Endothelial cell of umbilical vein (primary cell): ENCODE measurements at regions not wholly inside any gene's neighbourhood (a gene's known extent, or its start where the extent isn't known, plus 50 kb on each side); places are given as distances from the start of the nearest gene placed in this dataset.

ENCODE experiments used
- BruUV-seq: library from RNA; stranded (reverse); fragments of 400-500 nt; replicated peaks from 2 replicates; lab custom pipeline; 2021; lab: Mats Ljungman, UMichigan
- CTCF ChIA-PET: fragments of 300-600, 350-600 bp; sonication (Branson Sonifier 250); formaldehyde crosslinking; loops from one replicate; lab custom pipeline; 2021; ENCODE audit warnings: antibody characterized with exemption, inconsistent platforms; lab: Charles Lee
- POLR2A ChIA-PET: fragments of 300-600, 350-600 bp; sonication (Branson Sonifier 250); formaldehyde crosslinking; loops from one replicate; lab custom pipeline; 2021; ENCODE audit warnings: antibody characterized with exemption, inconsistent platforms; lab: Charles Lee
- DNase-seq: peaks from one replicate; pipeline ENCODE4 v3.0.0-alpha.2; 2011; ENCODE audit warnings: low read depth, low spot score
- FAIRE-seq: peaks from 2 replicates; lab custom pipeline; 2011; peaks lifted over from hg19 to GRCh38; lab: Jason Lieb, UNC
- H2AFZ ChIP-seq: 2 replicates; pipeline ENCODE4 v1.6.0; 2012; ENCODE audit warnings: low read depth, low read length, control low read depth, inconsistent platforms
- H3K27ac ChIP-seq: 2 replicates; pipeline ENCODE4 v1.5.1; 2011; ENCODE audit warnings: low read depth, mild to moderate bottlenecking, control low read depth, low read length, moderate library complexity; ENCODE audit not compliant: insufficient read depth
- H3K27me3 ChIP-seq, 2 experiments: 2 replicates each; pipeline versions ENCODE4 v1.6.0 to v1.6.1; 2011; ENCODE audit warnings: low read length in 2 of 2, mixed read lengths in 1 of 2; ENCODE audit not compliant: control insufficient read depth in 2 of 2, insufficient read depth in 2 of 2
- H3K36me3 ChIP-seq, 2 experiments: 2 replicates in 1 of 2; 3 replicates in 1 of 2; pipeline ENCODE4 v1.5.1; 2011; ENCODE audit warnings: low read length in 2 of 2, mild to moderate bottlenecking in 1 of 2, moderate library complexity in 1 of 2; ENCODE audit not compliant: control insufficient read depth in 2 of 2, insufficient read depth in 2 of 2; ENCODE audit errors: extremely low read depth in 1 of 2
- H3K4me1 ChIP-seq: 3 replicates; pipeline ENCODE4 v1.5.1; 2011; ENCODE audit warnings: mild to moderate bottlenecking, low read length; ENCODE audit not compliant: control insufficient read depth, insufficient read depth; ENCODE audit errors: extremely low read depth
- H3K4me2 ChIP-seq: 2 replicates; pipeline ENCODE4 v1.6.1; 2011; ENCODE audit warnings: low read length, control low read depth, mixed read lengths; ENCODE audit not compliant: insufficient read depth
- H3K4me3 ChIP-seq, 3 experiments: fragments of 200-600 bp in 1 of 3; sonication (generic), shearing (Covaris generic) in 1 of 3; replicated peaks in 1 of 3; 2 replicates each; pipeline ENCODE4 v1.5.1; 2011 to 2016; ENCODE audit warnings: control low read depth in 3 of 3, low read length in 3 of 3, mild to moderate bottlenecking in 2 of 3, inconsistent platforms in 1 of 3, low read depth in 1 of 3, moderate library complexity in 1 of 3; ENCODE audit not compliant: insufficient read depth in 1 of 3
- H3K79me2 ChIP-seq: 2 replicates; pipeline ENCODE4 v1.6.0; 2012; ENCODE audit warnings: low read length, inconsistent platforms; ENCODE audit not compliant: control insufficient read depth, insufficient read depth
- H3K9ac ChIP-seq: replicated peaks from 2 replicates; pipeline ENCODE3; 2011; ENCODE audit warnings: low read length, control low read depth; ENCODE audit not compliant: insufficient read depth; ENCODE audit errors: extremely low read depth
- H3K9me1 ChIP-seq: replicated peaks from 3 replicates; pipeline ENCODE4 v1.6.0; 2011; ENCODE audit warnings: mild to moderate bottlenecking, low read length; ENCODE audit not compliant: control insufficient read depth, insufficient read depth; ENCODE audit errors: extremely low read depth
- H3K9me3 ChIP-seq: replicated peaks from 2 replicates; pipeline ENCODE4 v1.5.1; 2012; ENCODE audit warnings: low read length, inconsistent platforms; ENCODE audit not compliant: control insufficient read depth, insufficient read depth
- H4K20me1 ChIP-seq: replicated peaks from 2 replicates; pipeline ENCODE3; 2011; ENCODE audit warnings: mild to moderate bottlenecking, low read length; ENCODE audit not compliant: control insufficient read depth, insufficient read depth; ENCODE audit errors: extremely low read depth
- EZH2 ChIP-seq: IDR thresholded peaks from 2 replicates; pipeline ENCODE4 v1.6.1; 2012; ENCODE audit warnings: borderline replicate concordance, low read depth, mild to moderate bottlenecking, moderate library complexity, low read length, inconsistent platforms; ENCODE audit not compliant: severe bottlenecking
- FOS ChIP-seq: IDR thresholded peaks from 2 replicates; pipeline ENCODE4 v1.6.1; 2011; ENCODE audit warnings: mild to moderate bottlenecking, low read length, moderate library complexity, borderline replicate concordance; ENCODE audit not compliant: insufficient read depth
- GATA2 ChIP-seq: IDR thresholded peaks from 2 replicates; pipeline ENCODE4 v1.7.0; 2011; ENCODE audit warnings: low read depth, mild to moderate bottlenecking, moderate library complexity, mixed read lengths, low read length; ENCODE audit not compliant: insufficient read length, insufficient read depth
- JUN ChIP-seq: IDR thresholded peaks from 2 replicates; pipeline ENCODE4 v1.6.1; 2011; ENCODE audit warnings: borderline replicate concordance, low read depth; ENCODE audit not compliant: insufficient read length, insufficient read depth
- POLR2A ChIP-seq: IDR thresholded peaks from 2 replicates; pipeline ENCODE4 v1.6.1; 2012; ENCODE audit warnings: low read depth, mild to moderate bottlenecking, control low read depth, low read length
- POLR2AphosphoS5 ChIP-seq: IDR thresholded peaks from 2 replicates; pipeline ENCODE4 v1.6.1; 2012; ENCODE audit warnings: low read depth, mild to moderate bottlenecking, control low read depth, low read length, moderate library complexity; ENCODE audit not compliant: insufficient read depth
- dilution Hi-C: fragments of 300-500 bp; cut with MboI; formaldehyde crosslinking; loops from one replicate; pipeline ENCODE4 v1.15.0; 2019; ENCODE audit warnings: low sequenced_read_pairs; ENCODE audit not compliant: extremely low pct_ligation_motif_present
- intact Hi-C: fragments of 100-400 bp; cut with micrococcal nuclease; formaldehyde crosslinking; loops from one replicate; pipeline ENCODE4 v1.10.0; 2022
- TF ChIP-seq, protein P1 (sequence below), 2 donors: IDR thresholded peaks; 1 replicate in 1 of 2; 2 replicates in 1 of 2; pipeline ENCODE4 v1.5.1; 2011; ENCODE audit warnings: low read length in 2 of 2, mild to moderate bottlenecking in 2 of 2, moderate library complexity in 2 of 2, control low read depth in 1 of 2, inconsistent platforms in 1 of 2, low read depth in 1 of 2; ENCODE audit not compliant: insufficient read depth in 1 of 2; ENCODE audit errors: extremely low read depth in 1 of 2
- TF ChIP-seq, protein P2 (sequence below): IDR thresholded peaks from 2 replicates; pipeline ENCODE4 v1.6.1; 2011; ENCODE audit not compliant: insufficient read depth, insufficient read length

DNA sequence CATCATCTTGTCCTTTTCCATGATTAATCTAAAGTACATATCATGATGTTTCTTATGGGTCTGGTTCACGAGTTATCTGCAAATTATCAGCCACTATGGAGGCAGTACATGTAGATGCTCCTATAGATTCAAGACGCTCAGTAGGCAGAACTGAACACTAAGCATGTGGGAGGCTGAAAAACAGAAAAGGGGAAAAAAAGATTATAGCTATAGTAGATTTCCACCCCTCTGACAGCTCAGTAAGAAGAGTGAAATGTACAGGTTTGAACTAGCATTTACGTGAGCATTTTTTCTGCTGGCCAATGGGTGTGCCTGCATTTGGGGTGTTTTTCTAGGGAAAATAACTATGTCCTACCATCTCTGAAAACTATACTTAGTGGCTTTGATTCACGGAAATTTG is 308.9 kb downstream of the ZEB2 start:
- Histone ChIP-seq H4K20me1 (no peaks in the 10 kb centered on the region), H3K9me1 (no peaks in the 10 kb centered on the region), H3K9ac (no peak overlapping the region), H3K27me3 (no peaks in the 10 kb centered on the region), H3K4me3 (no peak overlapping the region), H3K36me3 (no peaks in the 10 kb centered on the region), H3K4me2 (no peak overlapping the region), H3K4me1 (no peaks in the 10 kb centered on the region), H3K27ac (no peak overlapping the region), H3K79me2 (no peaks in the 10 kb centered on the region), H2AFZ (no peak overlapping the region), H3K9me3 (no peaks in the 10 kb centered on the region)
- TF ChIP-seq POLR2AphosphoS5, result no peak
- FAIRE-seq (no peak), DNase-seq (no peak)
- intact Hi-C loops, result no loop called here
- ChIA-PET POLR2A (no interaction called here), CTCF (no interaction called here)
- dilution Hi-C loops, result no loop called here
- no TSS peak for BruUV-seq

DNA sequence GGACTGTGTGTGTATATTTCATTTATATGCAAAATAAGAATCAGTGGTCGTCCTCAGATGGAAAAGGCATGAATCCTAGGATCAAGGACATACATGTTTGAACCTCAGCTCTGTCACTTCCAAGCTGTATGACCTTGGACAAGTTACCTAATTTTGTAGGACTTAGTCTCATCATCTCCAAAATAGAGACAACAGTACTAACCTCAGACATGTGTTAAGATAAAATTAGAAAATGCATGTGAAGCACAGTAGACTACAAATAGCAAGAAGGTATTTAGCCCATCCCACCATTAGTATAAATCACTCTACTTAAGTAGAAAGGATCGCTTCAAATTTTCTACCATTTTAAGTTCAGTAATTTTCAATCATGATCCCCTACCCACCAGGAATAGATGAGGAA is 309.8 kb downstream of the ZEB2 start:
- BruUV-seq, result no TSS peak
- H3K27me3 ChIP-seq, result no peaks in the 10 kb centered on the region
- H3K27ac ChIP-seq, result no peak overlapping the region
- ChIA-PET CTCF (interaction anchor here (0.9 kb wide), 1 partner anchor 10 kb away, joined by 3 read pairs; no protein-coding TSS in a partner anchor), POLR2A (no interaction called here)
- H3K4me2 ChIP-seq, result no peak overlapping the region
- no peak overlapping the region for H3K4me3 ChIP-seq
- no peak for TF ChIP-seq GATA2
- TF ChIP-seq EZH2, result no peak
- no peak for TF ChIP-seq JUN
- TF ChIP-seq, protein P1, sequence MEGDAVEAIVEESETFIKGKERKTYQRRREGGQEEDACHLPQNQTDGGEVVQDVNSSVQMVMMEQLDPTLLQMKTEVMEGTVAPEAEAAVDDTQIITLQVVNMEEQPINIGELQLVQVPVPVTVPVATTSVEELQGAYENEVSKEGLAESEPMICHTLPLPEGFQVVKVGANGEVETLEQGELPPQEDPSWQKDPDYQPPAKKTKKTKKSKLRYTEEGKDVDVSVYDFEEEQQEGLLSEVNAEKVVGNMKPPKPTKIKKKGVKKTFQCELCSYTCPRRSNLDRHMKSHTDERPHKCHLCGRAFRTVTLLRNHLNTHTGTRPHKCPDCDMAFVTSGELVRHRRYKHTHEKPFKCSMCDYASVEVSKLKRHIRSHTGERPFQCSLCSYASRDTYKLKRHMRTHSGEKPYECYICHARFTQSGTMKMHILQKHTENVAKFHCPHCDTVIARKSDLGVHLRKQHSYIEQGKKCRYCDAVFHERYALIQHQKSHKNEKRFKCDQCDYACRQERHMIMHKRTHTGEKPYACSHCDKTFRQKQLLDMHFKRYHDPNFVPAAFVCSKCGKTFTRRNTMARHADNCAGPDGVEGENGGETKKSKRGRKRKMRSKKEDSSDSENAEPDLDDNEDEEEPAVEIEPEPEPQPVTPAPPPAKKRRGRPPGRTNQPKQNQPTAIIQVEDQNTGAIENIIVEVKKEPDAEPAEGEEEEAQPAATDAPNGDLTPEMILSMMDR (IDR thresholded peaks at IDR 0.05; ENCODE audit: extremely low read depth in 1 of 2, insufficient read depth in 1 of 2, low read depth in 1 of 2, low read length in 2 of 2), result no peak
- TF ChIP-seq, protein P2, sequence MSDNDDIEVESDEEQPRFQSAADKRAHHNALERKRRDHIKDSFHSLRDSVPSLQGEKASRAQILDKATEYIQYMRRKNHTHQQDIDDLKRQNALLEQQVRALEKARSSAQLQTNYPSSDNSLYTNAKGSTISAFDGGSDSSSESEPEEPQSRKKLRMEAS, result no peak
- TF ChIP-seq FOS, result no peak
- TF ChIP-seq POLR2AphosphoS5, result no peak
- TF ChIP-seq POLR2A, result no peak
- FAIRE-seq, result no peak
- no peak for DNase-seq
- dilution Hi-C loops (no loop called here), intact Hi-C loops (no loop called here)
- H3K79me2 ChIP-seq, result no peaks in the 10 kb centered on the region
- no peak overlapping the region for H3K9ac ChIP-seq
- H4K20me1 ChIP-seq, result no peaks in the 10 kb centered on the region
- H3K4me1 ChIP-seq, result no peaks in the 10 kb centered on the region
- H3K36me3 ChIP-seq, result no peaks in the 10 kb centered on the region
- H3K9me1 ChIP-seq, result no peaks in the 10 kb centered on the region
- no peaks in the 10 kb centered on the region for H3K9me3 ChIP-seq
- H2AFZ ChIP-seq, result no peak overlapping the region
